Myocyte (in vitro differentiated cells): ENCODE measurements at regions not wholly inside any gene's neighbourhood (a gene's known extent, or its start where the extent isn't known, plus 50 kb on each side); places are given as distances from the start of the nearest gene placed in this dataset.

Source experiments
- DNase-seq: peaks from one replicate; pipeline ENCODE4 v3.0.0-alpha.2; 2012; ENCODE audit warnings: low read depth

DNA sequence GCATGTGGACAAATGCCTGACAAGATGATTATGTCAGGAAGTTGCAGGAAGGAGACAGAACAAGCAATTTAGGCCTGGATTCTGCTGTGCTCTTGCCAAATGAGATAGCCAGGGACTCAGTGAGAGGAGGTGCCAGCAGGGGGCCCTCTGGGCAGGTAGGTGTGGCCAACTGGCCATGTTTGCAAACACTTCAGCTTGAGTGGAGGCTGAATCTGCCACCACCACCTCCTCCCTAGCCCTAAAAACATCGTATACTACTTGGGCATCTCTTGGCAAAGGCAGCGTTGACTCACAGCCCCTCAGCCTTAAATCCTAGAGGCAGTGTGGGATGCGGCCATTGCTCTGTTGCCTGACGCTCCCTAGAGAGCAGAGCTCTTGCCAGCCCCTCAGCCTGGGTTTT, 95.1 kb upstream of the PLET1 start:
- peak; percentile 27 for DNase-seq

GRCh38 chr11:112357488-112357887, 96.8 kb upstream of the PLET1 start:
- no peak for DNase-seq

- no peak for DNase-seq
These were observed 100.7 kb upstream of the PLET1 start for GRCh38 chr11:112361396-112361795.

GRCh38 chr11:112363527-112363926, 102.9 kb upstream of the PLET1 start:
- DNase-seq, result peak; percentile 27

- DNase-seq, result no peak
These were observed 104.4 kb upstream of the PLET1 start for GRCh38 chr11:112364962-112365481.

DNA sequence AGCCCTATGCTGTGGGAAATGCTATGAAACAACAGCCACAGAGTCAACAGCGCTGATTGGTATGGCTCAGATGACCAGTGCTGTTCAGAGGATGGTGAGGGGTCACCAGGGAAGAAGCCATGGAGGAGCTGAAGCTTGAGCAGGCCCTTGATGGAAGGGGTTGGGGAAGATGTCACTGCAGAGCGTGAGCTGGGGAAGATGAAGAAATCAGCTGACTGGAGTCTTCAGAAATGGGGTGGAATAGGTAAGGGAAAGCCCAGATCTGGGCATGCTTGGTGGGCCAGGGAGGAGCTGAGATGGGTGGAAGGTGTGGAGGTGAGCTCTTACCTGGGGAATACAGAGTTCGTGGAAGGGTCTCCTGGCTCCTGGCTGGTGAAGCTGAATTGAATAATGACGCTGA, 105.4 kb upstream of the PLET1 start:
- no peak for DNase-seq

DNA sequence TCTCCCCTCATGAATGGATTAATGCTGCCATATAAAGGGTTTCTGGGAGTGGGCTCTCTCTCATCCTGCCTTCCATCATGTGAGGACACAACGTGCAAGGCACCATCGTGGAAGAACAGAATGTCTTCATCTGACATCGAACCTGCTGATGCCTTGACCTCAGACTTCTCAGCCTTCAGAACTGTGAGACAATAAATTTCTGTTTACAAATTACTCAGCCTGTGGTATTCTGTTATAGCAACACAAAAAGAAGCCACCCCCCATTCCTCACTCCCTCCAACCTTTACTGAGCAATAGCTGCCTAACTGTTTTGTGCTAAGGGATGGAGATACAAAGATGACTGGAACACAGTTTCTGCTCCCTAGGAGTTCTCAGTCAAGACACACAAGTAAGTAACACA, 106.1 kb upstream of the PLET1 start:
- DNase-seq, result no peak

DNA sequence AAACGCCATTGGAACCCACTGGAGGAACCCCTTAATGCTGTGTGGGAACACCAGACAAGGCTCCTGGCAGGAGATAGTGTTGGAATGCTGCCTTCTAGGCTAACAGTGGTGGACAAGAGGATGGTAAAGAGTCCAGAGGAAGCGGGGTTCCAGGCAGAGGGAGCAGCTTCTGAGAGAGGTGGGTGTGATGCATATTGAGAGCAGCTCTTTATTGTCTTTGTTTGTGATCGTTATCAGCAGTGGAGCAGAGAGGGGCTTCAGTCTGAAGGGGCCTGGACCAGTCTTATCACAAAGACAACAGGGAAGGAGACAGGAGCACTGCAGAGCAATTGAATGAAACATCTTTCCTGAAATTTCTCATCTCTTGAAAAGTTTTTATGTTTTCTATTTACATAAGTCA, 106.8 kb upstream of the PLET1 start:
- no peak for DNase-seq

DNA sequence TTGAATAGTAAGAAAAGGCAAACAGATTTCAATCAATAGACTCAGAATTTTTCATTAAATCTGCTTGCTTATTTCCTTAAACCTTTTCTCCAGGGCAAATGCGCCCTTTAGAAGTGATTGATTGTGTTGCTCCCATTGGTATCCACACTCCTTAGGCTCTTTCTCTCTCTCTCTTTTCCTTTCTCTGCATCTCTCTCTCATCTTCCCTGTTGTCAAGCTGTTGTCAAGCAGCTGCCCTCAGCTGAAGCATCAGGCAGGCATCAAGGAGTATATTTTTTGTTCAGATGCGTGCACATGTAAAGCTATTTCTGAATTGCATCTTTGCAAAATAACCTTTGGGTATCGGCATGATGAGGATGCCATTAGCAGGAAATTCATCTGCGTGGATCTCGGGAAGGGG, 107.2 kb upstream of the PLET1 start:
- DNase-seq, result no peak

GRCh38 chr11:112368381-112368780, 107.7 kb upstream of the PLET1 start:
- DNase-seq, result no peak

DNA sequence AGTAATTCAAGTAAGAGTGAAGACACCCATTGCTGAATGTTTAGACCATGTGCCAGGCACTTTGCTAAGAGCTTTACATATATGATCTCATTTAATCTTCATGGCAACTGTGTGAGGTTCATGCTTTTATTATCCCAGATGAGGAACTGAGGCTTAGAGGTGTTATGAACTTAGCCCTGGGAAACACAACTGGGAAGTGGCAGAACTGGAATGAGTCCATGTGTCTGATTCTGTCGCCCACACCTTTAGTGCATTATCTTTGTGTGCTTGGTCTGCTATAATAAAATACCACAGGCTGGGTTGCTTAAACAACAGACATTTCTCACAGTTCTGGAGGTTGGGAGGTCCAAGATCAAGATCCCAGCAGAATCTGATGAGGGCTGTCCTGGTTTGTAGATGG, 108.7 kb upstream of the PLET1 start:
- DNase-seq, result no peak

- DNase-seq, result no peak
These were observed 109.3 kb upstream of the PLET1 start for GRCh38 chr11:112369916-112370315.

DNA sequence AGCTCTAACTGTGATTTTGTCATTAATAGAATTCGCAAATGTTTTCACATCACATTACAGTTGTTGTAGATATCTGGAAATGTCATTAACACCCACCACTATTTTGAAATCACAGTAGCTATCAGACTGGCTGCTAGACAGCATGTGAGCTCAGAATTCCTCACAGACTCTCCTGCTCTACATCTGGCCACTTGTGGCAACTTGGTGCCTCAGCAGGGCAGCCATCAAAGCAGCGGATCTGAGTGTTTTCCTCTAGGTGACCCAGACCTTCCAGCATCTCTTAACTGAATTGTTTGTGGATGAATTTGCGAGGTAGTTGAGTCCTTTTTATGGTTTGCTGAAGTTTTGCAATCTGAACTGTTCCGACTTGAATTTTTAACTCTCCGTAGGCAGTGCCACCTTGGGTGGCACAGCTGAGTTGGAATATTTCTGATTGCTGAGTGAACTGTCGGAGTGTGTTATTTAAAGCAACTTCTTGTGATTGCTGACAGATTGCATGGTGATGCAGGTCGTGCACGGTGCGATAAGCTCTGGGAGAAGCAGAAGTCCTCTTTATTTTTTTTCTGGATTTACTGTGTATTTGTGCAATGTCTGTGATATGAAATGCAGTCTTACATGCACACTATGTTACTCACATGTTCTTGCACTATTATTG, 114.0 kb upstream of the PLET1 start:
- no peak for DNase-seq

- no peak for DNase-seq
These were observed 117.3 kb upstream of the PLET1 start for GRCh38 chr11:112377946-112378345.

GRCh38 chr11:112380464-112380863, 119.8 kb upstream of the PLET1 start:
- DNase-seq, result no peak

- DNase-seq, result no peak
These were observed 120.9 kb upstream of the PLET1 start for GRCh38 chr11:112381578-112381977.

DNA sequence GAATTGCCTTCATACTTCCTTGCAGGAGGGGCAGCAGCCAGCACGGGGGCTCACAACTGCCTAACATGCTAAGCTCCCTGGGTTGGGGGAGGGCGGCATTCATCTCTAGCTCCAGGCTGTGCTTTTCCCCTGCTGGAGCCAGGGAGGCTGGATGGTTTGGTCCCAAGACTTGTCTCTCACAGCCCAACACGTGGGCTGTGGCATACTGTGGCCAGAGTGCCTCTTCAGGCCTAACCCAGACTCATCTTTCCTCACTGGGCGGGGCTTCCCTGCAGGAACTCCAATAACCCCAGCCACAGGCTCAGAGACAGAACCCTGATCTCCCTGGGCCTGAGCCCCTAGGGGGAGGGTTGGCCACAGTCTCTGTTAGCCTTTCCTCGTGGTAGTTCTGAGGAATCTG, 121.9 kb upstream of the PLET1 start:
- DNase-seq, result no peak

- DNase-seq, result no peak
These were observed 127.8 kb upstream of the PLET1 start for GRCh38 chr11:112388496-112388895.

DNA sequence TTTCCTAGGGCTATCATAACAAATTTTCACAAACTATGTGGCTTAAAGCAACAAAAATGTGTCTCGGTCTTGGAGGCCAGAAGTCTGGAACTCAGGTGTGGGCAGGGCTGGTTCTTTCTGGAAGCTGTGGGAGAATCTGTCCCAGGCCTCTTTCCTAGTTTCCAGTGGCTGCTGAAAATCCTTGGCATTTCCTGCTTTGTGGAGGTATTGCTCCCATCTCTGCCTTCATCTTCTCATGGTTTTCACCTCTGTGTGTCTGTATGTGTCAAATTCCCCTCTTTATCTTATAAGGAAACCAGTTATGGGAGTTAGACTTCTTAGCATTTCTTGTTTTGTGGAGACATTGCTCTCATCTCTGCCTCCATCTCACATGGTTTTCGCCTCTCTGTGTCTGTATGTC, 130.4 kb upstream of the PLET1 start:
- no peak for DNase-seq

- DNase-seq, result no peak
These were observed 132.2 kb upstream of the PLET1 start for GRCh38 chr11:112392904-112393303.

DNA sequence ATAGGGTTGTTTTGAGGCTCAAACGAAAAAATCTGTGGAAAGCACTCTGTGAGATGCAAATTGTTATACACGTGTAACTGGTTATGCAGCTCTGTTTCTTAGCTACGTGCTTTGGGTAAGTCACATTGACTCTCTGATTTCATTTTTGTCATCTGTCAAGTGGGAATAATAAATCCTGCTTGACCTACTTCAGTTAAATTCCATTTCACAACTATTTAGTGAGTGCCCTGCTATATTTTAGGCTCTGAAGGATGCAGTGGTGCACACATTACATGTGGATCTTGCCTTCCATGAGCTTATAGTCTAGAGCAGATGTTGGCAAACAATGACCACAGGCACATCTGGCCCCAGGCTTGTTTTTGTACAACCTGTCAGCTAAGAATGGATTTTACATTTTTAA, 133.6 kb upstream of the PLET1 start:
- no peak for DNase-seq

DNA sequence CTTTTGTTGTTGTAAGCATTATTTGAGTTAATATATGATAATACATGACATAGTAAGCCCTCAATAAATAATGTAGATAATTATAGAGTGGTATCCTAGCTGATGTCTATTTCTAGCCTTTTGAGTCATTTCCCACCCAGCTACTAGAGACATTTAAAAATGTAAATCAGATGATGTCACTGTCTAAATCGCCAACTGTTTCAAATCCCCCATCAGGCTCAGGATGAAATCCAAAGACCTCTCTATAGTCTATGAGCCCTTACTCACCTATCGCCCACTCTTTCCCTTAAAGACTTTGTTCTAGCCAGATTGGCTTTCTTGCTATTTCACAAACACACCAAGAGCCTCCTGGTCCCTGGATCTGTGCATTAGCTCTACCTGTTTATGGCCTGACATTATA, 135.4 kb upstream of the PLET1 start:
- peak; percentile 28 for DNase-seq

DNA sequence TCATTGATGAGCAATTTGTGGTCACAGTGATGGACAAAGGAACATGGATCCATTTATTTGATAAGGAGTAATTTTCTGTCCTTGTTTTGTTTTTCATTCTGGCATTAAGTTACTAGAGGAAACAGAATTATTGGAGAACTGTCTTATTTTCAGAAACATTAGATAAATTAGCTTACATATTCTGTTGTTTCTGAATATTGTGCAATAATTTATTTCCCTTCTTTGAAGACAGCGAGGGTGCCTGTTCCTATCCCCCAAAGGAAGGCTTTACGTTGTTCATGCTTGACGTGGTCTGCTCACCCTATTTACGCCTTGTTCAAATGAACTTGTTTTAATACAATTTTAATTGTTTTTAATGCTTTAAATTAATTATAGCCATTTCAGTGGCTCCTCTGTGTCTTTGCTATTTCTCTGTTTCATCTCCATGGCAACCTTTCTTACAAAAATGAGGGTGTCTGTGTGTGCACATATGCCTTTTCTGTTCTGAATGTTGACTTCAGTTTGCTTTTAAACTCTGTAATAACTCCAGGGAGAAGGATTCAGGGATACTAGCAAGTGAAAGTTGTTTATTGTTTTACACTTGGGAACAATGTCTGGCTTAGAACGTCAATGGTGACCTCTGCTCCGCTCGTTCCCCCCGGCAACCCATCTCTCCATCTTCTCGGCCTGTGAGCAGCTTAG, 138.3 kb upstream of the PLET1 start:
- no peak for DNase-seq
